ENCODE measurements at regions not wholly inside any gene's neighbourhood (a gene's known extent, or its start where the extent isn't known, plus 50 kb on each side); places are given as distances from the start of the nearest gene placed in this dataset.

DNA sequence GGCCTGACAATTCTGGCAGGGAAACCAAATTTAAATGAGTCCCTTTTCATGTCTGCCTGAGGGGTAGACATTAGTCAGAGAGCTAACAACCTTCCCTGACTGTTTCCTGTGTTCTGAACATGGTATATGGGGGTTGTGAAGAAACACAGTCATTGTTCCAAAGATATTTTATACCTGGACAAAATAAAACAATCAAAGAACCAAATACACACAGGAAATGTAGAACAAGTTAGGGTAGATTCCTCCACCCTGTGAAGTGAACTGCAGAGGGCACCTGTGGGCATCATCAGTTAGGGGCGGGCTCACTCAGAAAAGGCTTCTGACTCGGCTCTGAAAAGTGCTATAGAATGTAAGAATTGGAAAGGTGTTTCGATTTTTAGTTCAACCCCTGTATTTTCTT, 231.9 kb upstream of the CADM1 start:
- H3K27ac Mint-ChIP-seq (ENCODE audit: unreplicated experiment), result no peak overlapping the region
- no peak for DNase-seq (ENCODE audit: extremely low spot score, unreplicated experiment)
- no peak for TF ChIP-seq CTCF (IDR thresholded peaks at IDR 0.05)
- no peaks in the 10 kb centered on the region for H3K9me3 Mint-ChIP-seq (ENCODE audit: unreplicated experiment)
- H3K36me3 Mint-ChIP-seq (ENCODE audit: unreplicated experiment), result no peaks in the 10 kb centered on the region
- H3K27me3 Mint-ChIP-seq (ENCODE audit: unreplicated experiment), result peaks cover 13% of the 10 kb centered on the region
- H3K4me3 Mint-ChIP-seq (ENCODE audit: unreplicated experiment), result no peak overlapping the region
- H3K4me1 Mint-ChIP-seq (ENCODE audit: unreplicated experiment), result no peaks in the 10 kb centered on the region

DNA sequence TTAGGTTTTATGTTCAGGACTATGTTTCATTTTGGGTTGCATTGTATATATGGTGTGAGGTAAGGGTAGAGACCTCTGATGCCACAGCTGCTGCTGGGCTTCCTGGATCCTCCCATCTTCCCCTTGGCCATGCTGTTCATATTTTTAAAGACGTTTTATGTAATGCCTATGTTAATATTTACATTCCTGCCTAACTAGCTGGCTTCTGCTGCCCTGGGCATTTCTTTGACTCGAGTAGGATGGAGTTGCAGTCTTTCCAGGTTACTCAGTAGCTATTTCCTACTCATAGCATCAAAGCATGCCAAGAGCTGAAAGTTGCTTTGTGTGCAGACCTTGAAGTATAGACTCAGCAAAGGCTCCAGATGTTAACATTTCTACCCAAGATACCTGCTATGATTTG, 220.5 kb upstream of the CADM1 start:
- DNase-seq (ENCODE audit: extremely low spot score, unreplicated experiment), result no peak
- Mint-ChIP-seq H3K4me1 (ENCODE audit: unreplicated experiment) (no peaks in the 10 kb centered on the region), H3K36me3 (ENCODE audit: unreplicated experiment) (no peaks in the 10 kb centered on the region), H3K27me3 (ENCODE audit: unreplicated experiment) (peaks cover 16% of the 10 kb centered on the region), H3K4me3 (ENCODE audit: unreplicated experiment) (no peak overlapping the region), H3K9me3 (ENCODE audit: unreplicated experiment) (no peaks in the 10 kb centered on the region), H3K27ac (ENCODE audit: unreplicated experiment) (no peak overlapping the region)
- no peak for TF ChIP-seq CTCF (IDR thresholded peaks at IDR 0.05)

DNA sequence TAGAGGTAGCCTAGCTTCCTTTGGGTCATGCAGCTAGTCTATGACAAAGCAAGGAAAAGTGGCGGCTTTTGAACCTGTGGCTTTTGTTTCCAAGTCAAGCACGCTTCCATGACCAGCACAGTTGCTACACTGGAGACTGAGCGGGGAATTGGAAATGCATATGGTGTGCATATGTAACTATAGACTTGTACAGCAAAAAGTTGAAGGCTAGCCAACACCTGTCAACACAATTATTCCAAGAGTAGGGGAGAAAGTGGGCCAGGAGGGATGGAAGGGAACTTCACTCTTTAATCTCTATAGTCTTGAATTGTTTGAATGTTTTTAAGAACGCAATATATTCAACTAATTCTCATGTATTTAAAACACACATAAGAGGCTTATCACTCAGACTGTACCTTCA, 218.5 kb upstream of the CADM1 start:
- H3K27me3 Mint-ChIP-seq (ENCODE audit: unreplicated experiment), result peaks cover 17% of the 10 kb centered on the region
- TF ChIP-seq CTCF (IDR thresholded peaks at IDR 0.05), result no peak

DNA sequence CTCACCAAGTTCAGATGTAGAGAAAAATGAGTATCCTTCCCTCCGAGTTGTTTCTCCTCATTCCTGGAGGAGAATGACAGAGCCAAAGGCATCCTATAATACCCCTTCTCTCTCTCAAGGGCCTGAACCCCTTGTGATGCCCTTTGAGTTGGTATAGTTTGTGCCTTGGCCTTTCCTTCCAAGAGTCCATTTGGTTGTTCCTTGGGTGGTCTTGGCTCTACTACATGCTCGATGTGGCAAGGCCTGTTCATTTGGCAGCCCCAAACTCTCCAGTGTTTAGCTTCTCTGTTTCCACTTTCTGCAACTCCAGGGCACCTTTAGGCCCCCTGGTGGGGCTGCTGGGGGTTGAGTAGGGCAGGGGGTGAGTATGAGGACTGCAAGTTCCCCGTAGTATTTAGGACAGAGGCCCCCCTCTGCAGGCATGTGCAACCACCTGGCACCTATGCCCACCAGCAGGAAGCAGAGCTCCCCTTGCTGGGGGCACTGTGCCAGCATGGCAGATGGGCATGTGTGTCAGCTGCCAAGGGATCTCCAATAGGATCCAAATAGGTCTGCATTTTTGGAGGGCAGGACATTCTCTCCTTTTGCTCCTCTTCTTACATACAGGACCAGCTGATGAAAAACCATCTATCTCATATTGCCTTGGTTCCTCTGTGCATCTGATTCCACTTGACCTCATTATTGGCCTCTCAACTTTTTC, 217.2 kb upstream of the CADM1 start:
- Mint-ChIP-seq H3K36me3 (ENCODE audit: unreplicated experiment) (no peaks in the 10 kb centered on the region), H3K27me3 (ENCODE audit: unreplicated experiment) (peaks cover 24% of the 10 kb centered on the region), H3K4me1 (ENCODE audit: unreplicated experiment) (peaks cover 5% of the 10 kb centered on the region), H3K27ac (ENCODE audit: unreplicated experiment) (no peak overlapping the region), H3K9me3 (ENCODE audit: unreplicated experiment) (no peaks in the 10 kb centered on the region), H3K4me3 (ENCODE audit: unreplicated experiment) (no peak overlapping the region)
- TF ChIP-seq CTCF (IDR thresholded peaks at IDR 0.05), result no peak
- no peak for DNase-seq (ENCODE audit: extremely low spot score, unreplicated experiment)

More for the DNA sequence above, 218.5 kb upstream of the CADM1 start:
- DNase-seq (ENCODE audit: extremely low spot score, unreplicated experiment), result no peak
- H3K36me3 Mint-ChIP-seq (ENCODE audit: unreplicated experiment), result no peaks in the 10 kb centered on the region
- no peak overlapping the region for H3K27ac Mint-ChIP-seq (ENCODE audit: unreplicated experiment)
- H3K4me3 Mint-ChIP-seq (ENCODE audit: unreplicated experiment), result no peak overlapping the region
- no peaks in the 10 kb centered on the region for H3K9me3 Mint-ChIP-seq (ENCODE audit: unreplicated experiment)
- H3K4me1 Mint-ChIP-seq (ENCODE audit: unreplicated experiment), result no peaks in the 10 kb centered on the region

GRCh38 chr11:115720602-115721245, 216.5 kb upstream of the CADM1 start:
- H3K4me3 Mint-ChIP-seq (ENCODE audit: unreplicated experiment), result no peak overlapping the region
- no peak for DNase-seq (ENCODE audit: extremely low spot score, unreplicated experiment)
- H3K27ac Mint-ChIP-seq (ENCODE audit: unreplicated experiment), result no peak overlapping the region
- H3K9me3 Mint-ChIP-seq (ENCODE audit: unreplicated experiment), result no peaks in the 10 kb centered on the region
- H3K36me3 Mint-ChIP-seq (ENCODE audit: unreplicated experiment), result no peaks in the 10 kb centered on the region
- H3K27me3 Mint-ChIP-seq (ENCODE audit: unreplicated experiment), result peaks cover 24% of the 10 kb centered on the region
- TF ChIP-seq CTCF (IDR thresholded peaks at IDR 0.05), result no peak
- H3K4me1 Mint-ChIP-seq (ENCODE audit: unreplicated experiment), result peaks cover 7% of the 10 kb centered on the region
